HepG2 (cell line): ENCODE measurements at regions not wholly inside any gene's neighbourhood (a gene's known extent, or its start where the extent isn't known, plus 50 kb on each side); places are given as distances from the start of the nearest gene placed in this dataset.

Source experiments
- ATAC-seq: fragments of 200-7000 bp; cut with Tn5 transposase; 3 replicates; pipeline ENCODE4 v1.9.1; 2020; ENCODE audit warnings: mild to moderate bottlenecking, moderate library complexity
- BruUV-seq: library from RNA; stranded (reverse); fragments of 400-500 nt; replicated peaks from 2 replicates; lab custom pipeline; 2021; lab: Mats Ljungman, UMichigan
- CTCF ChIA-PET: fragments of 300-600 bp; formaldehyde crosslinking; extraction: SDS; loops from one replicate; lab custom pipeline; 2021; ENCODE audit warnings: low total read pairs, inconsistent platforms, low intra/inter-chr PET ratio; lab: Yijun Ruan, JAX
- POLR2A ChIA-PET: fragments of 350-600 bp; sonication (Branson Sonifier 250); formaldehyde crosslinking; loops from one replicate; lab custom pipeline; 2020; ENCODE audit warnings: antibody characterized with exemption, inconsistent platforms; lab: Yijun Ruan, JAX
- DNase-seq: peaks from one replicate; pipeline ENCODE4 v3.0.0-alpha.2; 2015; ENCODE audit warnings: low spot score
- FAIRE-seq: peaks from 3 replicates; lab custom pipeline; 2011; peaks lifted over from hg19 to GRCh38; lab: Jason Lieb, UNC
- H2AFZ ChIP-seq: one replicate; pipeline ENCODE4 v1.6.1; 2011; ENCODE audit warnings: low read length, inconsistent platforms
- H3K27ac ChIP-seq: fragments of 300-600 bp; 3 replicates; pipeline ENCODE4 v1.8.0; 2011; ENCODE audit warnings: mixed run types, mild to moderate bottlenecking, mixed read lengths, low read length, inconsistent platforms; ENCODE audit not compliant: insufficient read depth; ENCODE audit errors: extremely low read length
- H3K27me3 ChIP-seq, 2 experiments: fragments of 200-600 bp in 1 of 2; 2 replicates in 1 of 2; 3 replicates in 1 of 2; pipeline versions ENCODE4 v1.6.0 to v1.8.0; 2011; ENCODE audit warnings: low read length in 2 of 2, mild to moderate bottlenecking in 2 of 2, moderate library complexity in 2 of 2, inconsistent platforms in 1 of 2; ENCODE audit not compliant: insufficient read depth in 2 of 2, control insufficient read depth in 1 of 2
- H3K36me3 ChIP-seq, 2 experiments: fragments of 200-600 bp in 1 of 2; replicated peaks in 1 of 2; 2 replicates in 1 of 2; 3 replicates in 1 of 2; pipeline versions ENCODE4 v1.5.1 to v1.8.0; 2011; ENCODE audit warnings: low read length in 2 of 2, inconsistent platforms in 1 of 2; ENCODE audit not compliant: insufficient read depth in 2 of 2, control insufficient read depth in 1 of 2
- H3K4me1 ChIP-seq: 2 replicates; pipeline ENCODE4 v1.5.1; 2012; ENCODE audit warnings: low read length, inconsistent platforms; ENCODE audit not compliant: insufficient read depth
- H3K4me2 ChIP-seq: 2 replicates; pipeline ENCODE4 v1.6.0; 2011; ENCODE audit warnings: low read depth, low read length, inconsistent platforms
- H3K4me3 ChIP-seq, 3 experiments: fragments of 200-600 bp in 1 of 3; sonication (generic), shearing (Covaris generic) in 1 of 3; replicated peaks in 1 of 3; 2 replicates each; pipeline ENCODE4 v1.5.1; 2011 to 2016; ENCODE audit warnings: low read length in 3 of 3, inconsistent platforms in 2 of 3, low read depth in 2 of 3, mild to moderate bottlenecking in 2 of 3, control low read depth in 1 of 3, mixed read lengths in 1 of 3; ENCODE audit not compliant: insufficient read depth in 1 of 3
- H3K79me2 ChIP-seq: one replicate; pipeline ENCODE4 v1.6.1; 2011; ENCODE audit warnings: low read length, inconsistent platforms; ENCODE audit not compliant: insufficient read depth
- H3K9ac ChIP-seq: 2 replicates; pipeline ENCODE4 v1.6.0; 2011; ENCODE audit warnings: mild to moderate bottlenecking, low read depth, low read length, inconsistent platforms; ENCODE audit not compliant: insufficient read depth
- H3K9me3 ChIP-seq: 2 replicates; pipeline ENCODE4 v1.5.1; 2012; ENCODE audit warnings: mild to moderate bottlenecking, low read length
- H4K20me1 ChIP-seq: 2 replicates; pipeline ENCODE4 v1.6.0; 2011; ENCODE audit warnings: inconsistent platforms, mild to moderate bottlenecking, low read length, moderate library complexity; ENCODE audit not compliant: insufficient read depth
- ATAD3A ChIP-seq: sonication (generic); formaldehyde crosslinking; IDR thresholded peaks from 2 replicates; pipeline ENCODE4 v1.4.0; 2020; ENCODE audit warnings: missing genetic modification reagents
- EED ChIP-seq: sonication (generic); formaldehyde crosslinking; IDR thresholded peaks from 2 replicates; pipeline ENCODE4 v1.5.0; 2020; ENCODE audit warnings: mild to moderate bottlenecking, missing genetic modification reagents
- KLF13 ChIP-seq: sonication (generic); formaldehyde crosslinking; IDR thresholded peaks from 2 replicates; pipeline ENCODE4 v1.4.0; 2020; ENCODE audit warnings: mild to moderate bottlenecking, missing genetic modification reagents
- NFIB ChIP-seq: sonication (generic); formaldehyde crosslinking; IDR thresholded peaks from 2 replicates; pipeline ENCODE4 v1.9.0; 2021; ENCODE audit warnings: missing genetic modification reagents, mild to moderate bottlenecking, borderline replicate concordance
- PHF21A ChIP-seq: sonication (generic); formaldehyde crosslinking; IDR thresholded peaks from 2 replicates; pipeline ENCODE4 v1.5.0; 2020; ENCODE audit warnings: mild to moderate bottlenecking, missing genetic modification reagents
- SP5 ChIP-seq: IDR thresholded peaks from 2 replicates; pipeline ENCODE4 v1.6.1; 2016; ENCODE audit warnings: low read depth, borderline replicate concordance
- ZNF234 ChIP-seq: sonication (generic); formaldehyde crosslinking; conservative IDR thresholded peaks from 2 replicates; pipeline ENCODE4 v1.5.1; 2020; ENCODE audit warnings: mild to moderate bottlenecking, missing genetic modification reagents
- ZNF430 ChIP-seq: sonication (generic); formaldehyde crosslinking; IDR thresholded peaks from 2 replicates; pipeline ENCODE4 v1.9.0; 2021; ENCODE audit warnings: mild to moderate bottlenecking, missing genetic modification reagents
- ZNF460 ChIP-seq: sonication (generic); formaldehyde crosslinking; IDR thresholded peaks from 2 replicates; pipeline ENCODE4 v1.5.1; 2020; ENCODE audit warnings: missing genetic modification reagents, mild to moderate bottlenecking, borderline replicate concordance
- ZNF562 ChIP-seq: sonication (generic); formaldehyde crosslinking; IDR thresholded peaks from 2 replicates; pipeline ENCODE4 v1.8.0; 2022; ENCODE audit warnings: missing genetic modification reagents, borderline replicate concordance
- WGBS: methylation state at CpG from one replicate; pipeline ENCODE4 v1.1.6; 2017; ENCODE audit warnings: low lambda C conversion rate; 5-methylcytosine and 5-hydroxymethylcytosine counted together
- in situ Hi-C: cut with HindIII; loops from 2 replicates; pipeline ENCODE4 v1.10.0; 2017; ENCODE audit warnings: low pct_unique_long_range_greater_than_20kb; ENCODE audit not compliant: extremely low pct_ligation_motif_present
- intact Hi-C: fragments of 100-400 bp; cut with micrococcal nuclease; formaldehyde crosslinking; loops from one replicate; pipeline ENCODE4 v1.10.0; 2022; ENCODE audit not compliant: unreplicated experiment
- TF ChIP-seq, protein P1 (sequence below): sonication (generic); formaldehyde crosslinking; conservative IDR thresholded peaks from 2 replicates; pipeline ENCODE4 v1.8.1; 2023; ENCODE audit warnings: missing genetic modification reagents
- TF ChIP-seq, protein P2 (sequence below): sonication (generic); formaldehyde crosslinking; IDR thresholded peaks from 2 replicates; pipeline ENCODE4 v1.9.0; 2022; ENCODE audit warnings: low read depth, missing genetic modification reagents

DNA sequence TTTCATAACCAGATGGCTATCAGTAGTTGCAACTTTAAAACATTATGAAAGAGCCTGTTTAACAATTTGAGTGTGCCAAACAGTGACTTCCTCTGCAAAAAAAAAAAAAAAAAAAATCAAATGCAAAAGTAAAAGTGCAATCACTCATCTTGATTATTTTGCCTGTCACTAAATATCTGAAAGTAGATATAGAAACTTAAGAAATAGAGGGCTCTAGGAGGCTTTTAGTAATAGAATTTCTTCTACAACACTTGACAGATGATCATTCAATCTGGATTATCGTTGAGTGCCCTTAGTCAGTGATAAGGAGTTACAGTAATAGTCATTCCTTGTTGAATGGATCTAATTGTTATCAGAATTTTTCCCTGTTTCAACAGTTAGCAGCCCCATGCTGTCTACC, 101.8 kb downstream of the CETN3 start:
- no peaks in the 10 kb centered on the region for H3K9me3 ChIP-seq
- no peak overlapping the region for H3K9ac ChIP-seq
- in situ Hi-C loops = no loop called here
- WGBS = 0% methylated on average over 1 of the region's 1 CpG
- CTCF ChIA-PET = no interaction called here
- TF ChIP-seq ZNF460 = no peak
- TF ChIP-seq ZNF430 (CRISPR knock-in tag) = no peak
- no peak for TF ChIP-seq EED
- no peak for TF ChIP-seq ZNF234 (CRISPR knock-in tag)
- no peak for TF ChIP-seq NFIB
- no peak for TF ChIP-seq ZNF562 (CRISPR knock-in tag)
- TF ChIP-seq ATAD3A = no peak
- TF ChIP-seq KLF13 (CRISPR knock-in tag) = no peak
- TF ChIP-seq, protein P1, sequence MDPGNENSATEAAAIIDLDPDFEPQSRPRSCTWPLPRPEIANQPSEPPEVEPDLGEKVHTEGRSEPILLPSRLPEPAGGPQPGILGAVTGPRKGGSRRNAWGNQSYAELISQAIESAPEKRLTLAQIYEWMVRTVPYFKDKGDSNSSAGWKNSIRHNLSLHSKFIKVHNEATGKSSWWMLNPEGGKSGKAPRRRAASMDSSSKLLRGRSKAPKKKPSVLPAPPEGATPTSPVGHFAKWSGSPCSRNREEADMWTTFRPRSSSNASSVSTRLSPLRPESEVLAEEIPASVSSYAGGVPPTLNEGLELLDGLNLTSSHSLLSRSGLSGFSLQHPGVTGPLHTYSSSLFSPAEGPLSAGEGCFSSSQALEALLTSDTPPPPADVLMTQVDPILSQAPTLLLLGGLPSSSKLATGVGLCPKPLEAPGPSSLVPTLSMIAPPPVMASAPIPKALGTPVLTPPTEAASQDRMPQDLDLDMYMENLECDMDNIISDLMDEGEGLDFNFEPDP = no peak
- no peak for TF ChIP-seq PHF21A (CRISPR knock-in tag)
- TF ChIP-seq, protein P2, sequence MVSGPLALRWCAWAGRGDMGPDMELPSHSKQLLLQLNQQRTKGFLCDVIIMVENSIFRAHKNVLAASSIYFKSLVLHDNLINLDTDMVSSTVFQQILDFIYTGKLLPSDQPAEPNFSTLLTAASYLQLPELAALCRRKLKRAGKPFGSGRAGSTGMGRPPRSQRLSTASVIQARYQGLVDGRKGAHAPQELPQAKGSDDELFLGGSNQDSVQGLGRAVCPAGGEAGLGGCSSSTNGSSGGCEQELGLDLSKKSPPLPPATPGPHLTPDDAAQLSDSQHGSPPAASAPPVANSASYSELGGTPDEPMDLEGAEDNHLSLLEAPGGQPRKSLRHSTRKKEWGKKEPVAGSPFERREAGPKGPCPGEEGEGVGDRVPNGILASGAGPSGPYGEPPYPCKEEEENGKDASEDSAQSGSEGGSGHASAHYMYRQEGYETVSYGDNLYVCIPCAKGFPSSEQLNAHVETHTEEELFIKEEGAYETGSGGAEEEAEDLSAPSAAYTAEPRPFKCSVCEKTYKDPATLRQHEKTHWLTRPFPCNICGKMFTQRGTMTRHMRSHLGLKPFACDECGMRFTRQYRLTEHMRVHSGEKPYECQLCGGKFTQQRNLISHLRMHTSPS (CRISPR knock-in tag) = no peak
- no peak for TF ChIP-seq SP5
- TF ChIP-seq, all 625 proteins: peak for 0
- H3K4me1 ChIP-seq = peaks cover 12% of the 10 kb centered on the region
- no peaks in the 10 kb centered on the region for H3K36me3 ChIP-seq
- FAIRE-seq (no peak), DNase-seq (no peak), ATAC-seq (no peak)
- H3K4me2 ChIP-seq = no peak overlapping the region
- POLR2A ChIA-PET = no interaction called here
- no peaks in the 10 kb centered on the region for H4K20me1 ChIP-seq
- no peak overlapping the region for H3K4me3 ChIP-seq
- H3K79me2 ChIP-seq = no peaks in the 10 kb centered on the region
- H3K27me3 ChIP-seq = no peaks in the 10 kb centered on the region
- no peak overlapping the region for H3K27ac ChIP-seq
- no peak overlapping the region for H2AFZ ChIP-seq
- BruUV-seq = no TSS peak
- intact Hi-C loops = no loop called here
